Epithelial cell of prostate (primary cell): ENCODE measurements at regions not wholly inside any gene's neighbourhood (a gene's known extent, or its start where the extent isn't known, plus 50 kb on each side); places are given as distances from the start of the nearest gene placed in this dataset.

ENCODE experiments used
- DNase-seq: peaks from one replicate; pipeline ENCODE4 v3.0.0-alpha.2; 2011; ENCODE audit warnings: low read depth, low spot score
- H3K27ac ChIP-seq: fragments of 450-650 bp; 2 replicates; pipeline ENCODE4 v1.5.1; 2017; ENCODE audit warnings: mild to moderate bottlenecking

- H3K27ac ChIP-seq, result no peak overlapping the region
- DNase-seq, result no peak
Observed at GRCh38 chr1:221477252-221477651, 264.6 kb downstream of the DUSP10 start.

- peak; percentile 49 for DNase-seq
Observed at GRCh38 chr1:221478050-221478949, 263.6 kb downstream of the DUSP10 start.

GRCh38 chr1:221487781-221488524 is 253.9 kb downstream of the DUSP10 start:
- H3K27ac ChIP-seq, result no peak overlapping the region
- DNase-seq, result peak; percentile 41

More at GRCh38 chr1:221478050-221478949, 263.6 kb downstream of the DUSP10 start:
- no peak overlapping the region for H3K27ac ChIP-seq

GRCh38 chr1:221488550-221488949 is 253.3 kb downstream of the DUSP10 start:
- no peak overlapping the region for H3K27ac ChIP-seq

GRCh38 chr1:221494670-221495069 is 247.2 kb downstream of the DUSP10 start:
- H3K27ac ChIP-seq, result peak overlapping the region; percentile 23
- peak; percentile 69 for DNase-seq

More at GRCh38 chr1:221488550-221488949, 253.3 kb downstream of the DUSP10 start:
- DNase-seq, result no peak

- DNase-seq, result no peak
- no peak overlapping the region for H3K27ac ChIP-seq
Observed at GRCh38 chr1:221497046-221497445, 244.8 kb downstream of the DUSP10 start.

GRCh38 chr1:221503268-221503667 is 238.6 kb downstream of the DUSP10 start:
- no peak overlapping the region for H3K27ac ChIP-seq
- DNase-seq, result no peak

- no peak for DNase-seq
Observed at GRCh38 chr1:221509575-221510355, 232.1 kb downstream of the DUSP10 start.

GRCh38 chr1:221510793-221511503 is 230.9 kb downstream of the DUSP10 start:
- DNase-seq, result no peak
- no peak overlapping the region for H3K27ac ChIP-seq

More at GRCh38 chr1:221509575-221510355, 232.1 kb downstream of the DUSP10 start:
- H3K27ac ChIP-seq, result no peak overlapping the region

- no peak for DNase-seq
- H3K27ac ChIP-seq, result no peak overlapping the region
Observed at GRCh38 chr1:221511797-221512196, 230.1 kb downstream of the DUSP10 start.

GRCh38 chr1:221514806-221515205 is 227.1 kb downstream of the DUSP10 start:
- DNase-seq, result no peak
- no peak overlapping the region for H3K27ac ChIP-seq

GRCh38 chr1:221515496-221515895 is 226.4 kb downstream of the DUSP10 start:
- no peak for DNase-seq
- no peak overlapping the region for H3K27ac ChIP-seq

GRCh38 chr1:221517961-221518360 is 223.9 kb downstream of the DUSP10 start:
- peak; percentile 24 for DNase-seq
- no peak overlapping the region for H3K27ac ChIP-seq

GRCh38 chr1:221520250-221520649 is 221.6 kb downstream of the DUSP10 start:
- no peak for DNase-seq
- H3K27ac ChIP-seq, result no peak overlapping the region

GRCh38 chr1:221521686-221522085 is 220.2 kb downstream of the DUSP10 start:
- no peak for DNase-seq
- no peak overlapping the region for H3K27ac ChIP-seq

GRCh38 chr1:221522529-221522940 is 219.4 kb downstream of the DUSP10 start:
- no peak overlapping the region for H3K27ac ChIP-seq
- no peak for DNase-seq

- no peak for DNase-seq
- H3K27ac ChIP-seq, result no peak overlapping the region
Observed at GRCh38 chr1:221525749-221526148, 216.1 kb downstream of the DUSP10 start.

- H3K27ac ChIP-seq, result no peak overlapping the region
- DNase-seq, result no peak
Observed at GRCh38 chr1:221527302-221527701, 214.6 kb downstream of the DUSP10 start.

GRCh38 chr1:221527886-221528624 is 213.8 kb downstream of the DUSP10 start:
- no peak for DNase-seq
- no peak overlapping the region for H3K27ac ChIP-seq
